ENCODE measurements at regions not wholly inside any gene's neighbourhood (a gene's known extent, or its start where the extent isn't known, plus 50 kb on each side); places are given as distances from the start of the nearest gene placed in this dataset.

GRCh38 chr14:65294816-65295215, 117.7 kb upstream of the FUT8 start:
- no peaks in the 10 kb centered on the region for H3K27me3 Mint-ChIP-seq (ENCODE audit: low read depth)
- H3K4me3 Mint-ChIP-seq = no peak overlapping the region
- no peaks in the 10 kb centered on the region for H3K9me3 Mint-ChIP-seq
- no peak for DNase-seq (ENCODE audit: low spot score in 2 of 2, unreplicated experiment in 2 of 2)
- peaks cover 4% of the 10 kb centered on the region for H3K4me1 Mint-ChIP-seq
- H3K36me3 Mint-ChIP-seq = no peaks in the 10 kb centered on the region
- TF ChIP-seq CTCF (IDR thresholded peaks at IDR 0.05; ENCODE audit: unreplicated experiment) = no peak
- H3K27ac Mint-ChIP-seq = no peak overlapping the region

- Mint-ChIP-seq H3K36me3 (no peaks in the 10 kb centered on the region), H3K27me3 (ENCODE audit: low read depth) (no peaks in the 10 kb centered on the region), H3K9me3 (no peaks in the 10 kb centered on the region), H3K4me3 (no peak overlapping the region), H3K27ac (no peak overlapping the region), H3K4me1 (peaks cover 2% of the 10 kb centered on the region)
- no peak for DNase-seq (ENCODE audit: low spot score in 2 of 2, unreplicated experiment in 2 of 2)
- TF ChIP-seq CTCF (IDR thresholded peaks at IDR 0.05; ENCODE audit: unreplicated experiment) = no peak
Measured at GRCh38 chr14:65296402-65296801, 116.1 kb upstream of the FUT8 start.

GRCh38 chr14:65296876-65297275, 115.7 kb upstream of the FUT8 start:
- DNase-seq (ENCODE audit: low spot score in 2 of 2, unreplicated experiment in 2 of 2) = no peak
- TF ChIP-seq CTCF (IDR thresholded peaks at IDR 0.05; ENCODE audit: unreplicated experiment) = no peak
- Mint-ChIP-seq H3K27ac (no peak overlapping the region), H3K4me1 (peaks cover 2% of the 10 kb centered on the region), H3K27me3 (ENCODE audit: low read depth) (no peaks in the 10 kb centered on the region), H3K4me3 (no peak overlapping the region), H3K9me3 (no peaks in the 10 kb centered on the region), H3K36me3 (no peaks in the 10 kb centered on the region)

DNA sequence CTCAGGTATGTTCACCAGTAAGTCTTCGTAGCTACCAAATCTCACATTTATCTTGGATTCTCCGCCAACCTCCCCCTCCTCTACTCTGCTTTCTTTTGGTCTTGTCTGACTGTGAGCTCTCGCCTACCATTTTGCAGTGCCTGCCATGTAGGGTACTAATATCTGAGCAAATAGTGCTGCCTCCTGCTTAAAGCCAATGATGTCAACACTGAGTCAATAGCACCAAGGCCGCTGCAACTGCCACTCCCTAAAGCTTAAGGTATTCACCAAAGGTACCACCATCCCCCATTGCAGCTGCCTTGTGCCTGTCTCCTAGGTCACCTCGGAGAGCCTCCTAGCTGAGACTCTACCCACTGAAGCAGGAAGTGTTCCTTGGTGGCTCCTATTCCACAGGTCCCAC, 114.8 kb upstream of the FUT8 start:
- Mint-ChIP-seq H3K27me3 (ENCODE audit: low read depth) (no peaks in the 10 kb centered on the region), H3K27ac (no peak overlapping the region), H3K4me1 (peaks cover 10% of the 10 kb centered on the region), H3K4me3 (no peak overlapping the region), H3K36me3 (no peaks in the 10 kb centered on the region), H3K9me3 (no peaks in the 10 kb centered on the region)
- DNase-seq (ENCODE audit: low spot score in 2 of 2, unreplicated experiment in 2 of 2) = no peak
- no peak for TF ChIP-seq CTCF (IDR thresholded peaks at IDR 0.05; ENCODE audit: unreplicated experiment)

- Mint-ChIP-seq H3K27ac (no peak overlapping the region), H3K36me3 (no peaks in the 10 kb centered on the region), H3K9me3 (no peaks in the 10 kb centered on the region), H3K4me3 (no peak overlapping the region), H3K4me1 (peaks cover 19% of the 10 kb centered on the region), H3K27me3 (ENCODE audit: low read depth) (no peaks in the 10 kb centered on the region)
- no peak for DNase-seq (ENCODE audit: low spot score in 2 of 2, unreplicated experiment in 2 of 2)
- no peak for TF ChIP-seq CTCF (IDR thresholded peaks at IDR 0.05; ENCODE audit: unreplicated experiment)
Measured at GRCh38 chr14:65299826-65300225, 112.7 kb upstream of the FUT8 start.

DNA sequence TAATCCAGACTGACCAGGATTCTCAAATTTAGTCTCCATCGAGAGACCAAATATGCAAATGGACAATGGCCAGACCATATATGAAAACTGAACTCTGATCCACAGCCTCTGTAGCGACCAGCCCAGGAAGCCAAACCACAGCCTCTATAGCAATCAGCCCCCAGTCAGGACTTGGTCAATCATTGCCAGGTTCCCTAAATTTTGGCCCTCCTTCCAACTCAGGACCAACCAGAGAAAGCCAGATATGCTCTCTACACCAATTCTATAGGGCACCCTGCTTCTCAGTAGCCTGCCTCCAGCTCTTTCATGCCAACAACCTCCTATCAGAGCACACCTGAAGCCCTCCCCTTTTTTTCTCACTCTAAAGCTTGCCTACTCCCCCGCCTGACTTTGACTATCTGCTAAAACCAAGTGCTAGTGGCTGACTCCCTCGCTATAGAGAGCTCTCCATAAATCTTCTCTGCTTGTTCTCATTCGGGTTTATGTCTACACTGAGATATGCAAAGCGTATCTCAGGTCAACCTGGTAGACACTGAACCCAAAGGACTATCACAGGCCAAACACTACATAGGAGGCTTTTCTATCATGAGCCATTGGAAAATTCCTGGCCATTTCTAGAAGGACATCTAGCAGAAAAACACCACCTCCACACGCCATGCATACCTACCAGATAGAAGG, 110.5 kb upstream of the FUT8 start:
- no peaks in the 10 kb centered on the region for H3K36me3 Mint-ChIP-seq
- H3K4me3 Mint-ChIP-seq = no peak overlapping the region
- H3K4me1 Mint-ChIP-seq = peaks cover 19% of the 10 kb centered on the region
- TF ChIP-seq CTCF (IDR thresholded peaks at IDR 0.05; ENCODE audit: unreplicated experiment) = no peak
- no peaks in the 10 kb centered on the region for H3K9me3 Mint-ChIP-seq
- DNase-seq (ENCODE audit: low spot score in 2 of 2, unreplicated experiment in 2 of 2) = no peak
- no peaks in the 10 kb centered on the region for H3K27me3 Mint-ChIP-seq (ENCODE audit: low read depth)
- no peak overlapping the region for H3K27ac Mint-ChIP-seq

All from mesothelial cell of epicardium (in vitro differentiated cells).